ENCODE measurements at regions not wholly inside any gene's neighbourhood (a gene's known extent, or its start where the extent isn't known, plus 50 kb on each side); places are given as distances from the start of the nearest gene placed in this dataset.

DNA sequence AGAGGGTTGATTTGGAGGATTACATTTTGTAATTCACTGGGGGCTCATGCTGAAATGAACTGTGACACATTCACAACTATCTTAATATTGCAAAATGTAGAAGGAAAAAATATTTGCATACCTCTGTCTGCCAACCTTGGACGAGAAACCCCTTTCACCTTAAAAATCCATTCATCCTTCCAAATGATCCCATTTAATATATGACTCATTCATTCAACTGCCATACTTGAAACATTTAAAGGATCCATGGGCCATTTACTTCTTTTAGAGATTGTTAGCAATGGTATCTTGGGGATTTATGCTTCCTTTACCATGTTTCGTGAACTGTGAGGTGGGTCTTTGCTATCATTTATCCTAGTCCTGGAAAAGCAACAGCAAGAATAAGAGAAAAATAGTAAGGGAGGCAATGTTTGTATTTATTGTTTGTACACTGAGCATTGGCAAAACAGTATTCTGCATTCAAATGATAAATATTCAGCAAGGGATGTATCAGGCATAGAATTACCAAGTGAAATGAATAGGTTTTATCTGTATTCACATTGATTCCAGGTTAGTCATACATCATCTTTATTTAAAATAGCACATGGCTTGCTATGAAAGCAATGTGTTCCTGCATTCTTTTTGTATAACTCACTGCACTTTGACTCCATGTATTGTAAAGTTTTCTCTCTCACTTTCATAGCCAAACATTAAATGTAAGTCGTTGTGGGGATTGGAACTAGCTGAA is 378.1 kb downstream of the NSUN3 start:
- 55 to 59% methylated on average over 3 of the region's 3 CpGs for WGBS, 2 donors (ENCODE audit: low coverage in 1 of 2)
- intact Hi-C loops (cut with DNase I; ENCODE audit: low total_unique reads) = no loop called here
- no peak for DNase-seq

DNA sequence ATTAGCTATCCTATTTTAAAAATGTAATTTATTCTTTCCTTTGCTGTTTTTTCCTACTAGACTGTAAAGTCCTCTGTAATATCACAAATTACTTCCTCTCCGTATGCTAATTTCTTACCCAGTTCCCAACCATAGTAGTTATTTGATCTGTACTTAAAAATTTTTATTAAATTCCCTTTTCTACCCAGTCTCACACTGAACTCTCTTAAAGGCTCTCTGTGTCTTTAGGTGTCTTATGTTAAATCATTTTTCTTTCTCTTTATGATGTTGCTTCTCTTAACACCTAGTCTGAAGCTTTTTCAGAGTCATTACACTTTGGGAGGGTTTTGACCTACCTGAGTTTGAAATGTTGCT is 378.6 kb downstream of the NSUN3 start:
- no peaks in the 10 kb centered on the region for H3K36me3 ChIP-seq
- no peaks in the 10 kb centered on the region for H3K27me3 ChIP-seq
- no peak for DNase-seq
- in situ Hi-C loops (cut with MboI; ENCODE audit: low pct_ligation_motif_present in 1 of 4, low pct_unique_long_range_greater_than_20kb in 1 of 4, low sequenced_read_pairs in 3 of 4) (no loop called here), intact Hi-C loops (cut with DNase I; ENCODE audit: low total_unique reads) (no loop called here)
- 77 to 80% methylated on average over 1 of the region's 1 CpG for WGBS, 2 donors (ENCODE audit: low coverage in 1 of 2)
- H3K4me1 ChIP-seq = no peaks in the 10 kb centered on the region
- H3K9me3 ChIP-seq = no peaks in the 10 kb centered on the region
- no peak overlapping the region for H3K4me3 ChIP-seq
- no peak overlapping the region for H3K27ac ChIP-seq
- TF ChIP-seq POLR2AphosphoS5 (IDR thresholded peaks at IDR 0.05) = no peak
- no peak for TF ChIP-seq POLR2A (IDR thresholded peaks at IDR 0.05)
- TF ChIP-seq EP300 (IDR thresholded peaks at IDR 0.05; ENCODE audit: low read depth) = no peak
- TF ChIP-seq CTCF (IDR thresholded peaks at IDR 0.05) = no peak

More for the DNA sequence above, 378.1 kb downstream of the NSUN3 start:
- Histone ChIP-seq H3K27me3 (no peaks in the 10 kb centered on the region), H3K4me3 (no peak overlapping the region), H3K36me3 (no peaks in the 10 kb centered on the region), H3K27ac (no peak overlapping the region), H3K4me1 (no peaks in the 10 kb centered on the region), H3K9me3 (no peaks in the 10 kb centered on the region)
- in situ Hi-C loops (cut with MboI; ENCODE audit: low pct_ligation_motif_present in 1 of 4, low pct_unique_long_range_greater_than_20kb in 1 of 4, low sequenced_read_pairs in 3 of 4) = no loop called here
- TF ChIP-seq POLR2AphosphoS5 (IDR thresholded peaks at IDR 0.05) = no peak

GRCh38 chr3:94453864-94454263 is 391.0 kb downstream of the NSUN3 start:
- TF ChIP-seq POLR2A (IDR thresholded peaks at IDR 0.05) (no peak), EP300 (IDR thresholded peaks at IDR 0.05; ENCODE audit: low read depth) (no peak), CTCF (IDR thresholded peaks at IDR 0.05) (no peak), POLR2AphosphoS5 (IDR thresholded peaks at IDR 0.05) (no peak)
- whole genome bisulfite sequencing, 2 donors (ENCODE audit: low coverage in 1 of 2) = 73 to 100% methylated on average over 1 of the region's 1 CpG
- no peaks in the 10 kb centered on the region for H3K9me3 ChIP-seq
- H3K36me3 ChIP-seq = no peaks in the 10 kb centered on the region
- in situ Hi-C loops (cut with MboI; ENCODE audit: low pct_ligation_motif_present in 1 of 4, low pct_unique_long_range_greater_than_20kb in 1 of 4, low sequenced_read_pairs in 3 of 4) (no loop called here), intact Hi-C loops (cut with DNase I; ENCODE audit: low total_unique reads) (no loop called here)
- no peaks in the 10 kb centered on the region for H3K27me3 ChIP-seq
- H3K4me1 ChIP-seq = no peaks in the 10 kb centered on the region
- DNase-seq = no peak
- H3K4me3 ChIP-seq = no peak overlapping the region
- H3K27ac ChIP-seq = no peak overlapping the region

DNA sequence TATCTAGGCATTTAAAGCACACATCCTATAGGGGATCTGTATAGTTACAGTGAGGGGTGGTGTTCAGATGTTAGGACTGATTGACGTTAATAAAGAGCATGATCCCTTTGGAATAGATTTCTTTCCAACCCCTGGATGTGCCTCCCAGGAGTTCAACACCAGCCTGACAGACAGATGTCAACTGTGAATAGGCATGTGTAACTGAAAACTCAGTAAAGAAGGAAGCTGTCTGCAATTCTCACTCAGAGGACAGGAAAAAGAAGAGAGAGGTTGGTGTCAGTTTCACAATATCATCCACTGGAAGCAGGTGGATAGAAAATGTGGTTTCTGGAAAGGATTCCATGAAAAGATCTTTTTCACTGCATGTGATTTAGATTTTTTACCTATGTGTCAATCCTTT is 396.3 kb downstream of the NSUN3 start:
- Histone ChIP-seq H3K4me1 (no peaks in the 10 kb centered on the region), H3K9me3 (no peaks in the 10 kb centered on the region), H3K36me3 (no peaks in the 10 kb centered on the region), H3K27me3 (no peaks in the 10 kb centered on the region), H3K27ac (no peak overlapping the region), H3K4me3 (no peak overlapping the region)
- no peak for TF ChIP-seq POLR2AphosphoS5 (IDR thresholded peaks at IDR 0.05)
- TF ChIP-seq EP300 (IDR thresholded peaks at IDR 0.05; ENCODE audit: low read depth) = no peak
- TF ChIP-seq CTCF (IDR thresholded peaks at IDR 0.05) = no peak
- no peak for TF ChIP-seq POLR2A (IDR thresholded peaks at IDR 0.05)
- in situ Hi-C loops (cut with MboI; ENCODE audit: low pct_ligation_motif_present in 1 of 4, low pct_unique_long_range_greater_than_20kb in 1 of 4, low sequenced_read_pairs in 3 of 4) (no loop called here), intact Hi-C loops (cut with DNase I; ENCODE audit: low total_unique reads) (no loop called here)
- 83 to 88% methylated on average over 1 of the region's 1 CpG for WGBS, 2 donors (ENCODE audit: low coverage in 1 of 2)
- no peak for DNase-seq

GRCh38 chr3:94460931-94461330 is 398.1 kb downstream of the NSUN3 start:
- intact Hi-C loops (cut with DNase I; ENCODE audit: low total_unique reads) (no loop called here), in situ Hi-C loops (cut with MboI; ENCODE audit: low pct_ligation_motif_present in 1 of 4, low pct_unique_long_range_greater_than_20kb in 1 of 4, low sequenced_read_pairs in 3 of 4) (no loop called here)
- H3K36me3 ChIP-seq = no peaks in the 10 kb centered on the region
- TF ChIP-seq CTCF (IDR thresholded peaks at IDR 0.05) = no peak
- no peak for TF ChIP-seq POLR2AphosphoS5 (IDR thresholded peaks at IDR 0.05)
- TF ChIP-seq EP300 (IDR thresholded peaks at IDR 0.05; ENCODE audit: low read depth) = no peak
- no peak for TF ChIP-seq POLR2A (IDR thresholded peaks at IDR 0.05)
- H3K27me3 ChIP-seq = no peaks in the 10 kb centered on the region
- 25 to 53% methylated on average over 1 to 3 of the region's 3 CpGs for WGBS, 2 donors (ENCODE audit: low coverage in 1 of 2)
- no peak overlapping the region for H3K27ac ChIP-seq
- DNase-seq = no peak
- no peaks in the 10 kb centered on the region for H3K4me1 ChIP-seq
- H3K9me3 ChIP-seq = no peaks in the 10 kb centered on the region
- no peak overlapping the region for H3K4me3 ChIP-seq

All from transverse colon (tissue), 4 donors.